ENCODE measurements at regions not wholly inside any gene's neighbourhood (a gene's known extent, or its start where the extent isn't known, plus 50 kb on each side); places are given as distances from the start of the nearest gene placed in this dataset.

DNA sequence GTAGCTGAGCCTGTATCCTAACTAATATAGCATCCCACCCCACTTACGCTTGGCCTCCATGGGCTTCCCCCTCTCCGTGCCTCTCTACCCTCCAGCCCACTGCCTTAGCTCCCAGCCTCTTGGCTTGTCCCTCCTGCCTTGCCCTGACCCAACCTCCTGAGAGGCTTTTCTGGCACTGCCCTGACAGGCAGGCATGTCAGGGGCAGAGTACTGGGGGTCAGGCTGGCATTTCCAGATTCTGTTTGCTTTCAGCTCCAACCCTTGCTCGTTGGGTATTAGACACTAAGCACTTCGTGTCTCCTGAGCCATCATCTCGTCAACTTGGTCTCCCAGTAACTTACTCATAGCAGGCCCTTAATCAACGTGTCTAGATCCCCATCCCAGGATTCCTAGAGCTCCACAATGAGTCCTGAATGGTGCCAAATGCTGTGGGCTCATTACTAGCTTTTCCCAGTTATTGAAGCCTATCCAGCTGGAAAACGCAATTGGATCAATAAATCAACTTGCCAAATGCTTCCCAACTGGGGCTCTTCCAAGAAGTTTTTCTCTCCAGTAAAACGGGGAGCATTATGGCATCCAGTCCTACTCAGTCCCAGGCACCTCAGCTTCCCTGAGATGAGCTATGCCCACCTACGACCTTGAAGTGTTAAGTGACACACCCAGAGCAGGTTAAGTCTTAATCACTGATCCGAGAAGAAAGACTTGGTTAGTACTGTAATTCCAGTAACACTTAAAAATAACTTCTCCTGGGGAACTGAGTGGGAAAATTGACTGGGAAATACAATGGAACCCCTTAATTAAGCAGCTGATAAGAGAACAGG, 78.5 kb upstream of the DLG1 start:
- TF ChIP-seq, protein P1, sequence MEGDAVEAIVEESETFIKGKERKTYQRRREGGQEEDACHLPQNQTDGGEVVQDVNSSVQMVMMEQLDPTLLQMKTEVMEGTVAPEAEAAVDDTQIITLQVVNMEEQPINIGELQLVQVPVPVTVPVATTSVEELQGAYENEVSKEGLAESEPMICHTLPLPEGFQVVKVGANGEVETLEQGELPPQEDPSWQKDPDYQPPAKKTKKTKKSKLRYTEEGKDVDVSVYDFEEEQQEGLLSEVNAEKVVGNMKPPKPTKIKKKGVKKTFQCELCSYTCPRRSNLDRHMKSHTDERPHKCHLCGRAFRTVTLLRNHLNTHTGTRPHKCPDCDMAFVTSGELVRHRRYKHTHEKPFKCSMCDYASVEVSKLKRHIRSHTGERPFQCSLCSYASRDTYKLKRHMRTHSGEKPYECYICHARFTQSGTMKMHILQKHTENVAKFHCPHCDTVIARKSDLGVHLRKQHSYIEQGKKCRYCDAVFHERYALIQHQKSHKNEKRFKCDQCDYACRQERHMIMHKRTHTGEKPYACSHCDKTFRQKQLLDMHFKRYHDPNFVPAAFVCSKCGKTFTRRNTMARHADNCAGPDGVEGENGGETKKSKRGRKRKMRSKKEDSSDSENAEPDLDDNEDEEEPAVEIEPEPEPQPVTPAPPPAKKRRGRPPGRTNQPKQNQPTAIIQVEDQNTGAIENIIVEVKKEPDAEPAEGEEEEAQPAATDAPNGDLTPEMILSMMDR (IDR thresholded peaks at IDR 0.05), result no peak
- Histone ChIP-seq H3K36me3 (ENCODE audit: low read depth) (no peaks in the 10 kb centered on the region), H3K4me1 (ENCODE audit: low read depth) (peaks cover 5% of the 10 kb centered on the region), H3K9me3 (no peaks in the 10 kb centered on the region), H3K4me3 (no peak overlapping the region)
- intact Hi-C loops (cut with DNase I, micrococcal nuclease), result no loop called here
- no peak for DNase-seq
- no peak for ATAC-seq

DNA sequence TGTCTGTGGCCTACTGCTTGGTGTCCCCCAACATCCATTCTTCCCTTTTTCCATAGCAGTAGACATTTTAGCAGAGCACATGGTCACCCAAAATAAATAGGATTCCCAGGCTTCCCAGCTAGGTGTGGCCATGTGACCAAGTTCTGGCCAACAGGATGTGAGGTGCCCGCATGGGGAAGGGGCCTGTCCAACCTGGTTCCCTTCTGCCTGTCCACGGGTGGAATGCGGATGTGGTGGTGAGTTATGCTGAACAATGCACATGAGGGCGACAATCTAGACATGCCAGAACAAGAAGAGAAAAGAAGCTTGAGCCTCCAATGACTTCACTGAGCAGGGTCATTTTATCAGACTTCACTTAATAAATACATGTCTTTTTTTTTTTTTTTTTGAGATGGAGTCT, 77.6 kb upstream of the DLG1 start:
- peaks cover 10% of the 10 kb centered on the region for H3K4me1 ChIP-seq (ENCODE audit: low read depth)
- DNase-seq (no peak), ATAC-seq (no peak)
- no peaks in the 10 kb centered on the region for H3K9me3 ChIP-seq
- H3K4me3 ChIP-seq, result no peak overlapping the region
- intact Hi-C loops (cut with DNase I, micrococcal nuclease), result no loop called here
- TF ChIP-seq, protein P1 (IDR thresholded peaks at IDR 0.05), result no peak
- H3K36me3 ChIP-seq (ENCODE audit: low read depth), result no peaks in the 10 kb centered on the region

DNA sequence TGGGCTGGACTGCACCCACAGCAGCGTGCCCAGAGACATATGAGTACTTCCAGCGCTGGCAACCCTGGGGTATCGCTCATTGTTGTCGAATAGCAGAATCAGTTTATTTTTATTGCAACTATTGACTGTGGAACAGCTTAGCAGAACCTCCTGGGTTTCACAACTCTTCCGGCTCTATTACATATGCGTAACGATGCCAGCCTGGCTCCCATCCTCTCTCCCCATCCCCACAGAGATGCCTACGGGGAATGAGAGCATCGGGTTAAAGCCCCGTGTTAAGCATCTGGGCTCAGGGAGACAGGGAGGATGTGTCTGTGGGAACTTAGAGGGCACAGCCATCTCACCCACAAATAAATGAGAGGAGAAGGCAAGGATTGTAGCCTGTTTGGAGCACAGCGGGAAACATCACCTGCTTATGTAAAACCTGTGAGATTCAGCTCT, 76.6 kb upstream of the DLG1 start:
- ATAC-seq (no peak), DNase-seq (no peak)
- Histone ChIP-seq H3K9me3 (no peaks in the 10 kb centered on the region), H3K4me3 (no peak overlapping the region), H3K4me1 (ENCODE audit: low read depth) (peaks cover 10% of the 10 kb centered on the region), H3K36me3 (ENCODE audit: low read depth) (no peaks in the 10 kb centered on the region)
- intact Hi-C loops (cut with DNase I, micrococcal nuclease), result no loop called here
- TF ChIP-seq, protein P1 (IDR thresholded peaks at IDR 0.05), result no peak

DNA sequence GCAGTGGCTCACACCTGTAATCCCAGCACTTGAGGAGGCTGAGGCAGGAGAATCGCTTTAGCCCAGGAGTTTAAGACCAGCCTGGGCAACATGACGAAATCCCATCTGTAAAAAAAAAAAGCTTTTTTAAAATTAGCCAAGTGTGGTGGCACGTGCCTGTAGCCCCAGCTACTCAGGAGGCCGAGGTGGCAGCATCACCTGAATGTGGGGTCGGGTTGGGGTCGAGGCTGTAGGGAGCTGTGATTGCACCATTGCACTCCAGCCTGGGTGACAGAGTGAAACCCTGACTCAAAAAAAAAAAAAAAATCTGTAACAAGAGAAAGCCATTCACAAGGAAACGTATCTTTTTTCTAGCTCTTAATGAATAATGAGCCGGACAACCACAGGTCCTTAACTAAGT, 74.7 kb upstream of the DLG1 start:
- ATAC-seq (no peak), DNase-seq (no peak)
- no peaks in the 10 kb centered on the region for H3K36me3 ChIP-seq (ENCODE audit: low read depth)
- intact Hi-C loops (cut with DNase I, micrococcal nuclease), result loop anchor here in 1 of 2 donors (5.0 kb wide), 1 partner anchor 76 kb away; the partner anchor contains the start of gene DLG1
- no peaks in the 10 kb centered on the region for H3K9me3 ChIP-seq
- no peak overlapping the region for H3K4me3 ChIP-seq
- H3K4me1 ChIP-seq (ENCODE audit: low read depth), result peaks cover 10% of the 10 kb centered on the region
- TF ChIP-seq, protein P1 (IDR thresholded peaks at IDR 0.05), result no peak

DNA sequence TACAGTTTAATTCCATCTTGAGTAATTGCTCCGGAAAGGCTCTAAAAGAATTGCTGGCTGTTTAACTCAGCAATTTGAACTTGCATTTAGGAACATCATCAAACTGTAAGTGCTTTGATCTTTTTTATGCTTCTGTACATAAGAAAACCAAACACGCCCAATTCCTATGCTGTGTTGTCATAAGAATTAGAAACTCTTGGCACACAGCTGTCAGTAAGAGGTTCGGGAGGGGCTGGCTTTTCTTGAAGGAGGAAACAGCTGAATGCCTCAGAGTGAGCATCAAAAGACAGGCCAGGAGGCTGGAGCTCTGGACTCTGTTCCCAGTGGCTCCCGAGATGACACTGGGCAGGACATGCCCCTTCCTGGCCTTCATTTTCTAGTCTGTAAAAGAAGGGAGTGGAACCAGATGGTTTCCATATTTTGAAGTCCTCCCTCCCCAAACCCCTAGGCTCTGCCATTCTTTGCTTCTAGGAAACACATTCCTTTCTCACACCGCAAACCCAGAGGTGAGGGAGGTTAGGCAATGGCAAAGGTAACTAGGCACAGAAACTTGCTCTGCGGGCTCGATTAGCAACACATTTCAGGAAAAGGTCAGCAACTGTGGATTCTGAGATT, 73.7 kb upstream of the DLG1 start:
- intact Hi-C loops (cut with DNase I, micrococcal nuclease), result loop anchor here in 1 of 2 donors (5.0 kb wide), 1 partner anchor 75 kb away; the partner anchor contains the start of gene DLG1
- TF ChIP-seq, protein P1 (IDR thresholded peaks at IDR 0.05), result no peak
- Histone ChIP-seq H3K4me3 (no peak overlapping the region), H3K36me3 (ENCODE audit: low read depth) (no peaks in the 10 kb centered on the region), H3K9me3 (no peaks in the 10 kb centered on the region), H3K4me1 (ENCODE audit: low read depth) (peaks cover 10% of the 10 kb centered on the region)
- DNase-seq (peak in 1 of 3 donors; percentile 62), ATAC-seq (peak; percentile 93)
